PC-3 (cell line): ENCODE measurements at regions not wholly inside any gene's neighbourhood (a gene's known extent, or its start where the extent isn't known, plus 50 kb on each side); places are given as distances from the start of the nearest gene placed in this dataset.

Experiments
- ATAC-seq: fragments of 200-7000 bp; cut with Tn5 transposase; 2 replicates; pipeline ENCODE4 v1.9.1; 2020; ENCODE audit warnings: mild to moderate bottlenecking, moderate library complexity
- BruUV-seq: library from RNA; stranded (reverse); fragments of 400-500 nt; replicated peaks from 2 replicates; lab custom pipeline; 2021; lab: Mats Ljungman, UMichigan
- CTCF ChIA-PET: fragments of 300-600 bp; sonication (Branson Sonifier 250); formaldehyde crosslinking; loops from one replicate; lab custom pipeline; 2022; ENCODE audit warnings: antibody characterized with exemption; lab: Charles Lee
- POLR2A ChIA-PET: fragments of 300-600 bp; sonication (Branson Sonifier 250); formaldehyde crosslinking; loops from one replicate; lab custom pipeline; 2022; ENCODE audit warnings: antibody characterized with exemption; ENCODE audit not compliant: unreplicated experiment; lab: Charles Lee
- DNase-seq: peaks from one replicate; pipeline ENCODE4 v3.0.0-alpha.2; 2015
- H2AFZ ChIP-seq: fragments of 300-600 bp; sonication (generic); 2 replicates; pipeline ENCODE4 v1.6.0; 2016; ENCODE audit warnings: antibody characterized with exemption, low read length
- H3F3A ChIP-seq: fragments of 300-600 bp; sonication (generic); one replicate; pipeline ENCODE4 v1.6.0; 2017; ENCODE audit warnings: antibody characterized with exemption, low read length, control low read depth, mild to moderate bottlenecking; ENCODE audit not compliant: unreplicated experiment
- H3K27ac ChIP-seq: fragments of 300-600 bp; sonication (generic); 2 replicates; pipeline ENCODE4 v1.5.1; 2016; ENCODE audit warnings: mild to moderate bottlenecking, low read length
- H3K27me3 ChIP-seq: fragments of 300-600 bp; sonication (generic); 2 replicates; pipeline ENCODE4 v1.6.1; 2016; ENCODE audit warnings: low read length, mixed read lengths
- H3K36me3 ChIP-seq: fragments of 300-600 bp; sonication (generic); 2 replicates; pipeline ENCODE4 v1.6.1; 2016; ENCODE audit warnings: low read depth, mixed run types, low read length, mixed read lengths
- H3K4me1 ChIP-seq: fragments of 300-600 bp; sonication (generic); 2 replicates; pipeline ENCODE4 v1.5.1; 2016; ENCODE audit warnings: low read length; ENCODE audit not compliant: insufficient read depth
- H3K4me2 ChIP-seq: fragments of 300-600 bp; sonication (generic); 2 replicates; pipeline ENCODE4 v1.6.0; 2016; ENCODE audit warnings: low read length
- H3K4me3 ChIP-seq: fragments of 300-600 bp; sonication (generic); 2 replicates; pipeline ENCODE4 v1.5.1; 2016; ENCODE audit warnings: mild to moderate bottlenecking, low read length, mixed read lengths
- H3K79me2 ChIP-seq: fragments of 300-600 bp; sonication (generic); 2 replicates; pipeline ENCODE4 v1.6.1; 2017; ENCODE audit warnings: low read length, mixed read lengths
- H3K9ac ChIP-seq: fragments of 300-600 bp; sonication (generic); 2 replicates; pipeline ENCODE4 v1.6.0; 2016; ENCODE audit warnings: mild to moderate bottlenecking, low read length
- H3K9me2 ChIP-seq: fragments of 300-600 bp; sonication (generic); replicated peaks from 2 replicates; pipeline ENCODE4 v1.6.1; 2016; ENCODE audit warnings: mixed run types, low read length, mixed read lengths
- H3K9me3 ChIP-seq: fragments of 300-600 bp; sonication (generic); 2 replicates; pipeline ENCODE4 v1.6.1; 2016; ENCODE audit warnings: low read length, mixed read lengths
- H4K20me1 ChIP-seq: fragments of 300-600 bp; sonication (generic); 2 replicates; pipeline ENCODE4 v1.6.1; 2016; ENCODE audit warnings: low read length, mixed read lengths
- EZH2 ChIP-seq: fragments of 300-600 bp; sonication (generic); IDR thresholded peaks from one replicate; pipeline ENCODE4 v1.6.1; 2017; ENCODE audit warnings: antibody characterized with exemption, mild to moderate bottlenecking, low read length; ENCODE audit not compliant: unreplicated experiment
- EZH2phosphoT487 ChIP-seq: fragments of 300-600 bp; sonication (generic); IDR thresholded peaks from 2 replicates; pipeline ENCODE4 v1.6.1; 2018; ENCODE audit warnings: mild to moderate bottlenecking, antibody characterized with exemption, low read length, borderline replicate concordance
- intact Hi-C: fragments of 100-400 bp; cut with micrococcal nuclease; formaldehyde crosslinking; loops from 2 replicates; pipeline ENCODE4 v1.9.0; 2023
- TF ChIP-seq, protein P1 (sequence below): fragments of 300-600 bp; sonication (generic); conservative IDR thresholded peaks from 2 replicates; pipeline ENCODE4 v1.5.1; 2017; ENCODE audit warnings: antibody characterized with exemption, low read depth, mild to moderate bottlenecking, low read length

DNA sequence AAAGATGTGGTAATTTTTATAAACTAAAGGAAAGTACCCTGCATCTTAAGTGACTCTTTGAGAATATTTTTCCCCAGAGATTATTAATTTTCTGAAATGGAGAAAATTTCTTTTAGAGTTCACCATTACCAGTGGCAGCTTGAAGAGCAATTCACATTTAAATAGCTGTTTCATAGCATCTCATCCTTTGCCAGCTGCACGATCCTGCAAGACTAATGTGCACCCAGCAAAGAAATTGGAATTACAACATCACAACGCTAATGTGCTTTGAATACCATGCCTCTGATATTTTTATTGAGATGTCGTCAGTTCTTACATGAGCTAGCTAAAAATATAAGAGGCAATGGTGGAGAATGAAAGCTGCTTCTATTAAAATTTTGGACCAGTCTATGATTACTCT lies 423.5 kb downstream of the TAF11L14 start:
- POLR2A ChIA-PET = no interaction called here
- BruUV-seq = no TSS peak

DNA sequence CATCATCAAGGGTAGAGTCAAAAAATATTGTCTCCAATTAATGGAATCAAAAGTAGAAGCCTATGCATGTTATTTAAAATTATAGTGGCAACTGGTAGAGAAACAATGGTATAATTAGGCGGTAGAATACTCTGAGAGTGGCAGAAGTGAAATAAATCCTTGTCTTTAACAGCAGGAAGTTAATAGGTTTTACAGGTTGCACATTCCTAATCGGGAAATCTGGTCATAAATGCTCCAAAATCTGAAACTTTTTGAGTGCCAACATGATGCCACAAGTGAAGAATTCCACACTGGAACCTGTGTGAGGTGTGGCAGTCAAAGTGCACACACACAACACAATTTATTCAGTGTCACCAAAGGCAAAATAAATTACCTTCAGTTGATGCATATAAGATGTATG lies 433.4 kb downstream of the TAF11L14 start:
- Histone ChIP-seq H3K27me3 (no peaks in the 10 kb centered on the region), H4K20me1 (no peaks in the 10 kb centered on the region), H3K4me1 (no peaks in the 10 kb centered on the region), H3K9ac (no peak overlapping the region), H3K4me2 (no peak overlapping the region), H3K36me3 (no peaks in the 10 kb centered on the region), H3K27ac (no peak overlapping the region), H3K79me2 (no peaks in the 10 kb centered on the region), H3K9me3 (no peaks in the 10 kb centered on the region), H3F3A (no peaks in the 10 kb centered on the region), H2AFZ (no peak overlapping the region), H3K9me2 (no peaks in the 10 kb centered on the region), H3K4me3 (no peak overlapping the region)
- intact Hi-C loops = no loop called here
- POLR2A ChIA-PET = no interaction called here
- DNase-seq = no peak
- no TSS peak for BruUV-seq
- ATAC-seq = no peak
- CTCF ChIA-PET = no interaction called here
- TF ChIP-seq, protein P1, sequence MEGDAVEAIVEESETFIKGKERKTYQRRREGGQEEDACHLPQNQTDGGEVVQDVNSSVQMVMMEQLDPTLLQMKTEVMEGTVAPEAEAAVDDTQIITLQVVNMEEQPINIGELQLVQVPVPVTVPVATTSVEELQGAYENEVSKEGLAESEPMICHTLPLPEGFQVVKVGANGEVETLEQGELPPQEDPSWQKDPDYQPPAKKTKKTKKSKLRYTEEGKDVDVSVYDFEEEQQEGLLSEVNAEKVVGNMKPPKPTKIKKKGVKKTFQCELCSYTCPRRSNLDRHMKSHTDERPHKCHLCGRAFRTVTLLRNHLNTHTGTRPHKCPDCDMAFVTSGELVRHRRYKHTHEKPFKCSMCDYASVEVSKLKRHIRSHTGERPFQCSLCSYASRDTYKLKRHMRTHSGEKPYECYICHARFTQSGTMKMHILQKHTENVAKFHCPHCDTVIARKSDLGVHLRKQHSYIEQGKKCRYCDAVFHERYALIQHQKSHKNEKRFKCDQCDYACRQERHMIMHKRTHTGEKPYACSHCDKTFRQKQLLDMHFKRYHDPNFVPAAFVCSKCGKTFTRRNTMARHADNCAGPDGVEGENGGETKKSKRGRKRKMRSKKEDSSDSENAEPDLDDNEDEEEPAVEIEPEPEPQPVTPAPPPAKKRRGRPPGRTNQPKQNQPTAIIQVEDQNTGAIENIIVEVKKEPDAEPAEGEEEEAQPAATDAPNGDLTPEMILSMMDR = no peak
- no peak for TF ChIP-seq EZH2
- TF ChIP-seq EZH2phosphoT487 = no peak

More for the DNA sequence above, 423.5 kb downstream of the TAF11L14 start:
- Histone ChIP-seq H3K4me2 (no peak overlapping the region), H3K9me3 (no peaks in the 10 kb centered on the region), H3K36me3 (no peaks in the 10 kb centered on the region), H4K20me1 (no peaks in the 10 kb centered on the region), H3K27me3 (no peaks in the 10 kb centered on the region), H3K9me2 (no peaks in the 10 kb centered on the region), H3K4me1 (no peaks in the 10 kb centered on the region), H3F3A (no peaks in the 10 kb centered on the region), H2AFZ (no peak overlapping the region), H3K4me3 (no peak overlapping the region), H3K9ac (no peak overlapping the region), H3K27ac (no peak overlapping the region), H3K79me2 (no peaks in the 10 kb centered on the region)
- TF ChIP-seq, protein P1 = no peak
- TF ChIP-seq EZH2phosphoT487 = no peak
- no peak for TF ChIP-seq EZH2
- intact Hi-C loops = no loop called here
- CTCF ChIA-PET = no interaction called here
- ATAC-seq (no peak), DNase-seq (no peak)

DNA sequence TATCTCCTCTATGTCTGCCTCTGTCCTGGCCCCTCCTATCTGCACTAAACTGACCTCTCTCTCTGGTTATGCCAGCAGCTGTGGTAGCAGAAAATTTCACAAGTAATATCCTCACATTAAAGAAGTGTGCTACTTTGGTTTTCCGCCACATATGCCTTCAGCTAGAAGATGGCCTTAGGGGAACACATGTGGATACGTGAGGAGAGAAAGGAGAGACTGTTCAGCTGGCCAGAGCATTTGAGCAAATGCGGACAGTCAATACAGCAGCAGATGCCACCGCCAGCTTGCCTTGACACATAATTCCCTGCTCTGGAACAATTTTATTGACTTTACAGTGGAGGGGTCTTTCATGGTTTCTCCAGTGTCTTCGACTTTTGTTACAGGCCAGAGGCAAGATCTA lies 434.6 kb downstream of the TAF11L14 start:
- Histone ChIP-seq H3K9me3 (no peaks in the 10 kb centered on the region), H2AFZ (no peak overlapping the region), H3K36me3 (no peaks in the 10 kb centered on the region), H3K4me2 (no peak overlapping the region), H3K9me2 (no peaks in the 10 kb centered on the region), H3K4me1 (no peaks in the 10 kb centered on the region), H3K4me3 (no peak overlapping the region), H4K20me1 (no peaks in the 10 kb centered on the region), H3K27me3 (no peaks in the 10 kb centered on the region), H3K27ac (no peak overlapping the region), H3K9ac (no peak overlapping the region), H3F3A (no peaks in the 10 kb centered on the region), H3K79me2 (no peaks in the 10 kb centered on the region)
- BruUV-seq = no TSS peak
- CTCF ChIA-PET = no interaction called here
- TF ChIP-seq EZH2 (no peak), EZH2phosphoT487 (no peak)
- TF ChIP-seq, protein P1 = no peak
- POLR2A ChIA-PET = no interaction called here
- ATAC-seq (no peak), DNase-seq (no peak)
- intact Hi-C loops = no loop called here
